KMS-11 (cell line): ENCODE measurements at regions not wholly inside any gene's neighbourhood (a gene's known extent, or its start where the extent isn't known, plus 50 kb on each side); places are given as distances from the start of the nearest gene placed in this dataset.

ENCODE experiments used
- H2AFZ ChIP-seq: fragments of 200-600 bp; sonication (generic); 2 replicates; pipeline ENCODE4 v1.6.1; 2016; ENCODE audit warnings: antibody characterized with exemption, mixed run types, low read depth
- H3K27ac ChIP-seq: fragments of 200-600 bp; sonication (generic); 2 replicates; pipeline ENCODE4 v1.6.1; 2016; ENCODE audit warnings: mild to moderate bottlenecking, mixed run types
- H3K27me3 ChIP-seq: fragments of 200-600 bp; sonication (generic); 2 replicates; pipeline ENCODE4 v1.6.1; 2017; ENCODE audit warnings: mild to moderate bottlenecking, low read depth, mixed run types, moderate library complexity; ENCODE audit not compliant: insufficient read depth
- H3K36me3 ChIP-seq: fragments of 200-600 bp; sonication (generic); 2 replicates; pipeline ENCODE4 v1.6.1; 2017; ENCODE audit warnings: mild to moderate bottlenecking, mixed run types; ENCODE audit not compliant: insufficient read depth
- H3K4me1 ChIP-seq: fragments of 200-600 bp; sonication (generic); 2 replicates; pipeline ENCODE4 v1.6.1; 2016; ENCODE audit warnings: mild to moderate bottlenecking, low read depth, mixed run types; ENCODE audit not compliant: poor library complexity, severe bottlenecking
- H3K4me2 ChIP-seq: fragments of 200-600 bp; sonication (generic); 2 replicates; pipeline ENCODE4 v1.7.0; 2016; ENCODE audit warnings: mild to moderate bottlenecking, mixed run types
- H3K4me3 ChIP-seq: fragments of 200-600 bp; sonication (generic); IDR thresholded peaks from 2 replicates; pipeline ENCODE4 v1.6.1; 2017; ENCODE audit warnings: low read depth, low read length, mixed read lengths; ENCODE audit not compliant: insufficient read depth
- H3K79me2 ChIP-seq: fragments of 200-600 bp; sonication (generic); 2 replicates; pipeline ENCODE4 v1.6.1; 2016; ENCODE audit warnings: low read depth, mixed run types; ENCODE audit not compliant: insufficient read depth
- H3K9ac ChIP-seq: fragments of 200-600 bp; sonication (generic); 2 replicates; pipeline ENCODE4 v1.6.1; 2016; ENCODE audit warnings: mild to moderate bottlenecking, mixed run types
- H4K20me1 ChIP-seq: fragments of 200-600 bp; sonication (generic); 2 replicates; pipeline ENCODE4 v1.6.1; 2016; ENCODE audit warnings: mild to moderate bottlenecking, mixed run types; ENCODE audit not compliant: insufficient read depth
- TF ChIP-seq, protein P1 (sequence below): fragments of 200-600 bp; sonication (generic); conservative IDR thresholded peaks from 2 replicates; pipeline ENCODE4 v1.6.1; 2017; ENCODE audit warnings: low read depth, mild to moderate bottlenecking, antibody characterized with exemption, low read length, moderate library complexity, mixed read lengths

- Histone ChIP-seq H3K9ac (no peak overlapping the region), H4K20me1 (no peaks in the 10 kb centered on the region), H3K27me3 (no peaks in the 10 kb centered on the region), H2AFZ (no peak overlapping the region), H3K4me2 (no peak overlapping the region), H3K36me3 (no peaks in the 10 kb centered on the region), H3K4me1 (no peaks in the 10 kb centered on the region), H3K27ac (no peak overlapping the region), H3K4me3 (no peak overlapping the region), H3K79me2 (no peaks in the 10 kb centered on the region)
- TF ChIP-seq, protein P1, sequence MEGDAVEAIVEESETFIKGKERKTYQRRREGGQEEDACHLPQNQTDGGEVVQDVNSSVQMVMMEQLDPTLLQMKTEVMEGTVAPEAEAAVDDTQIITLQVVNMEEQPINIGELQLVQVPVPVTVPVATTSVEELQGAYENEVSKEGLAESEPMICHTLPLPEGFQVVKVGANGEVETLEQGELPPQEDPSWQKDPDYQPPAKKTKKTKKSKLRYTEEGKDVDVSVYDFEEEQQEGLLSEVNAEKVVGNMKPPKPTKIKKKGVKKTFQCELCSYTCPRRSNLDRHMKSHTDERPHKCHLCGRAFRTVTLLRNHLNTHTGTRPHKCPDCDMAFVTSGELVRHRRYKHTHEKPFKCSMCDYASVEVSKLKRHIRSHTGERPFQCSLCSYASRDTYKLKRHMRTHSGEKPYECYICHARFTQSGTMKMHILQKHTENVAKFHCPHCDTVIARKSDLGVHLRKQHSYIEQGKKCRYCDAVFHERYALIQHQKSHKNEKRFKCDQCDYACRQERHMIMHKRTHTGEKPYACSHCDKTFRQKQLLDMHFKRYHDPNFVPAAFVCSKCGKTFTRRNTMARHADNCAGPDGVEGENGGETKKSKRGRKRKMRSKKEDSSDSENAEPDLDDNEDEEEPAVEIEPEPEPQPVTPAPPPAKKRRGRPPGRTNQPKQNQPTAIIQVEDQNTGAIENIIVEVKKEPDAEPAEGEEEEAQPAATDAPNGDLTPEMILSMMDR = no peak
Observed at GRCh38 chr3:30443756-30444673, 162.4 kb upstream of the TGFBR2 start.

DNA sequence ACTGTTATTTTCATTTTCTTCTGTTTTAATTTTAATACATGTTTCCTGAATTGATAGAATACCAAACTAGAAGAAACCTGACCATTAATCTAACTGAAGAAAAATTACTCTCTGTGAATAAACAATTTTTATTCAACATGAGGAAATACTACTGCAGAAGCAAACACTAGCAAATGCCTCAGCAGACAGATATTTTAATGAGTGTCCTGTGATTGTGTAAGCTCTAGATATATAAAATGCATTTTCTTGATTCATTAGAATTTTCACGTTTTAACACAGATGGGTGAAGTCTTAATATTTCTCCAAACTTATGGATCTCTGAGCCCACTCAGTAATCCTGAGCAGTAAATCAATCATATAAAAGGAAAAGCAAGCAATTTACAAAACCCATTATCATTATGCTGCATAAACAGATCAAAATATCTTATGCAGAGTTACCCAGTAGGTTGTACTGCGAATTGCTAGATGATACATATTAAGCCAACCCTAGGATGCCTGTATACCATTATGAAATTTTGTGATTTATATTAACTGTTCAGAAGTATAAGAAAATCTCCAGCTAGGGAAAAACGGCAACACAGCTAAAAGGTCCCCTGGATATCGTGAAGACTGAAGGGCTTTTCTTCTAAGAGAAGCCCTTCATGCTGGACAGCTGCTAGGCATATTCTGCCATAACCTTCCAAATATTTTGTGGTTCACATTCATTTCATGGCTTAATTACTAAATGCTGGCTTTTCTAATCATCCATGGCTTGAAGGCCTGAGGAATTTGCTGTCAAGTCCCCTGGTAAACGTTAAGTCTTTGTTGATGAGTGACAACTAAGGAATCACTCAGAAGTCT, 157.7 kb upstream of the TGFBR2 start:
- Histone ChIP-seq H3K27ac (no peak overlapping the region), H3K9ac (no peak overlapping the region), H3K27me3 (no peaks in the 10 kb centered on the region), H3K4me1 (no peaks in the 10 kb centered on the region), H3K79me2 (no peaks in the 10 kb centered on the region), H3K36me3 (no peaks in the 10 kb centered on the region), H3K4me2 (no peak overlapping the region), H4K20me1 (no peaks in the 10 kb centered on the region), H3K4me3 (no peak overlapping the region), H2AFZ (no peak overlapping the region)
- TF ChIP-seq, protein P1 = no peak

DNA sequence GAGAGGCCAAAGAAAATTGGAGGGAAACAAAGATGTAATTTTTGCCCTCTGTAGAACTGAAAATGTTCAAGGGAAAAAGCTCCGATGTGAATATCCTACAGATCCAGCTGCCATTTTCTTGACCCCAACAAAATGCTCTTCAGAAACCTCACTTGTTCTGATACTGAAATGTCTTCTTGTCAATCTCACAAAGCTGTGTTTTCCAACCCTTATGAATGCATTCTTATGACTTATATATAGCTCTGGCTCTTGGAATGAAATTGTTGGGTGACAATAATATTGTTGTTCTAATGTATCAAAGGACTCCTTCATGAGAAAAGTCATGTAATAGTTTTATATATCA, 157.1 kb upstream of the TGFBR2 start:
- no peaks in the 10 kb centered on the region for H3K4me1 ChIP-seq
- H3K27ac ChIP-seq = no peak overlapping the region
- H3K27me3 ChIP-seq = no peaks in the 10 kb centered on the region
- H3K36me3 ChIP-seq = no peaks in the 10 kb centered on the region
- no peaks in the 10 kb centered on the region for H4K20me1 ChIP-seq
- no peak overlapping the region for H3K4me2 ChIP-seq
- H2AFZ ChIP-seq = no peak overlapping the region
- TF ChIP-seq, protein P1 = no peak
- no peak overlapping the region for H3K4me3 ChIP-seq
- no peak overlapping the region for H3K9ac ChIP-seq
- no peaks in the 10 kb centered on the region for H3K79me2 ChIP-seq

- Histone ChIP-seq H3K9ac (no peak overlapping the region), H4K20me1 (no peaks in the 10 kb centered on the region), H3K27ac (no peak overlapping the region), H3K27me3 (no peaks in the 10 kb centered on the region), H2AFZ (no peak overlapping the region), H3K4me2 (no peak overlapping the region), H3K79me2 (no peaks in the 10 kb centered on the region), H3K4me1 (no peaks in the 10 kb centered on the region), H3K36me3 (no peaks in the 10 kb centered on the region), H3K4me3 (no peak overlapping the region)
- TF ChIP-seq, protein P1 = no peak
Observed at GRCh38 chr3:30452446-30452845, 154.0 kb upstream of the TGFBR2 start.
